ENCODE measurements at regions not wholly inside any gene's neighbourhood (a gene's known extent, or its start where the extent isn't known, plus 50 kb on each side); places are given as distances from the start of the nearest gene placed in this dataset.

DNA sequence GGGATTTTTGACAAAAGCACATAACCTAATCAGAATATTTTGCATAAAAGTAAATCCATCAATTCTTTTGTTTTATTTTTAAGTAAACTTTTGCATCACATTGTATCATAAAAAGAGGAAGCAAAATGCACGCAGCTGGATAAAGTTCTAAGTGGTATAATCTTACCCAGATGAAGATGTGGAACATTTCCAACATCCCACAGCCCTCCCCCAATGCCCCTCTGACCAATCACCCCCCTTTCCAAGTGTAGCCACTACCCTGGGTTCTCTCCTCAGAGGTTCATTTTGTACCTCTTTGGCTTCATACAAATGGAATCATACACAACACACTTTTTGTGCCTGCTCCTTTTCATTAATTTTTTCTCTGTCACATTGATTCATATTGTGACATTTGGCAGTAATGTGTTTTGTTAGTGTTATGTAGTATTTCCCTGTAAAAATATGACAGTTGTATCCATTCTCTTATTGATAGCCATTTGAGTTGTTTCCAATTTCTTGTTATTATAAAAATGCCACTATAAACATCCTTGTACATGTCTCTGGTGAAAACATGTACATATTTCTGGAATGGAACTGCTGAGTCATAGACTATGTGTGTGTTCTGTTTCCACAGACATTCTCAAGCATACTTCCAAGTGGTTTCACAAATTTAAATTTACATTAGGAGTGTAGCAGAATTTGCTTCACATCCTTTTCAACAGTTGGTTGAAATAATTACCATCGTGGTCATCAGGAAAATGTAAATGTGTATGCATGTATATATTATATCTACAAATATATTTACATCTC is 92.9 kb upstream of the SYNDIG1 start:
- DNase-seq, result no peak

DNA sequence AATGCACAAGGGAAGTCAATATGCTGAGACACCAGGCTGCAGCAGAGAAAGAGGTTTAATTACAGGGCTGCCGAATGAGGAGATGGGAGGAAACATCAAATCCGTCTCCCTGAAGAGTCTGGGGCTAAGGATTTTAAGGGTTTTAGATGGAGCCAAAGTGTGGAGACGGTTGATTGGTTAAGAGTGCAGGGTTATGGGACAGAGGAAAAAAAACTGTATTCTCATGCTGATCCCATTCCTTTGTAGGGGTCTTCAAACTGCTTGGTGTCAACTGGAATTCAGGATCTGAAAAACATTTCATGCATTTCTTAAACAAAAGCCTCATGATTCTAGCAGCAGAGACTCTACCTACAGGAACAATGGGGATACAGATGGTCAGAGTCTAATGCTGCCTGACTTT is 96.1 kb upstream of the SYNDIG1 start:
- no peak for DNase-seq

DNA sequence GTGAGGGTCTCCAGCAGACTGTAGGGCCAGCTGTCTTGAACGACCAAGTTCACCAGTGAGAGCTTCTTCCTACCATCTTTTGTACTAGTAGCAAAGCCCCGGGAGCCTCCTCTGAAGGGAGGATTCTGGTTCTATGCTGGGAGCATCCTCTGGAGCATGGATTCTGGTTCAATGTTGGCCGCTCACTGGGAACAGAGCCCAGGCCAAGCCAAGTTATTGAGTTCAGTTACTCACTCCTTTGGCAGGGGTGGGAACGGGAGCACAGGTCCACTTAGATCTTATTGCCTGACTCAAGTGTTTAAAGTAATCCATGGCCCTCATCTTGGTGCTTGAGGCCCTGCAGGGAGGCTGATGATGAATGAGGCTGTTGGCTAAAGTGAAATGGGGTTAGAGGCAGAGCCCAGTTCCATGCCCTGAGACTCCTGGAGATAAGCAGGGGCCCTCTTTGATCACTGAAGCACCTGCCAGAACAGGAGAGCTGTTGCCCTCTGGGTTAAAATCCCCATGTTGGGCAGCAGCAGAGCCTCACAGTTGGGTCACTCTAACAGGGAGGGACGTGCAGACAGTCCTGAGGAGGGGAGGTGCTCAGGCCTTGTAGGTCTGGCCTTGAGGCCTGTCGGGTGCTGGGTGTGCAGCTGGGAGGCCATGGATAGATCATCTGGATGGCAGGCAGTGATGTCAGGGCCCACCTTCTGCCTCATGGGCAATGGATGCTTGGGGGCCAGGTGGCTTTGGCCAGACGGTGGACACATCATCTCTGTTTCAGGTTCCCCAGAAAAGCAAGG is 98.3 kb upstream of the SYNDIG1 start:
- DNase-seq, result no peak

DNA sequence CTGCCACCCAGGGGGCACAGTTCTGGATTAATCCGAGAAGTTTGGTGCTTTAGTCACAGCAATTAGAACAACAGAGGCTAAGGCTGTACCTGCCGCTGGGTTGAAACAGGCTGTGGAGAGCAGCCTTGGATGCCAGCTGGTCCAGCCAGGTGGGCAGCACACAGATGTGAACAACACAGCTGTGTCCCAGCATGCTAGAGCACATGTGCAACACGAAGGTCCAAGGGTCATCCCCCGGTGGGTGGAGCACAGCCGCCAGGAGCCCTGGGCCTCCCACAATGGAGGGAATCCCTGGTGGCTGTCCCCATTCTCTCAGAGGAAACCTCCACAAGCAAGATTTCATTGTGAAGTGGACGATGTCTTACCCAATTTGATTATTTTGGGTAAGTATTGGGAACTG is 99.2 kb upstream of the SYNDIG1 start:
- DNase-seq, result no peak

DNA sequence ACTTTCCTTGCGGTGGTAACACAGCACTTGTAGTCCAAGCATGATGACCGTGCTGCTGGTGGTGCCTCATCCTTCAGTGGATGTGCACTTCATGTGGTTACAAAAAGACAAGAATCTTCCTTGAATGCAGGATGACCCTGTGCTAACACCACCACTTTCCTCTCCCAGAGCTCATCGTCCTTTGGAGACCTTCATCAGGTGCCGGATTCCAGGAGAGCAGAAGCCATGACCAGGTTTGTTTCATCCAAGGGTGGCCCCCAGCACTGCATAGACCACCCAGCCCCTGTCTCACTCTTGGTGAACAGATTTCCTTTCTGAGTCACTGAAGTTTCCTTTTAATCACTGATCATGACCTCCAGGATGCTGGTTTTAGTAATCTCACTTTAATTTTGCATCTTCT is 101.2 kb upstream of the SYNDIG1 start:
- no peak for DNase-seq

DNA sequence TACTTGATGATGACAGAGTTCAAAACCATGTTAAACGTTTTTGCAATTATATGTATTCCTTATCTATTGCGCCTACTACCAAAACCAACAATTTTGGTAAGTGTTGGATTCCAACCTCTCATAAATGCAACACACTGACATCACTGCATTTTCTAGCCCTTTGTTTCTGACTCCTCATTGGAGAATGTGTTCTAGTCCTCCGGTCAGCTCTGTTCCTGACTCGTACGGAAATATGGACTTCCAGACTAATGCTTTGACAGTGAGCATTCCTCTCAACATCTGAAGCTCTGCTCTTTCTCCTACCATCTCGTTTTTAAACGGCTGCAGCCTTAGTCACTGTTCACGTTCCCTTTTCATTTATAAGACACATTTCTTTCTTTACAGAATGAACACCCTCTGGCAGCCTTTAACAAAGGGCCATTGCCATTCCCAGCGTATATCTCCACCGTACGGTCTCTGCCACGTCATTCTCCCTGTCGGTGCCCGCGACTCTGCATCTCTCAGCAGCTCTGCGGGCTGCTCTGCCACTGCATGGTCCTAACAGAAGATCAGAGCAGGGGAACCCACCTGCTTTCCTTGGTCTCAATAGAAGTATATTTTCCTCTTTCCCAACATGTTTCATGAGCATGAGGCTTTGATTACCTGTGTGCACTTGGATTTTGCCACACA is 103.0 kb upstream of the SYNDIG1 start:
- DNase-seq, result no peak

DNA sequence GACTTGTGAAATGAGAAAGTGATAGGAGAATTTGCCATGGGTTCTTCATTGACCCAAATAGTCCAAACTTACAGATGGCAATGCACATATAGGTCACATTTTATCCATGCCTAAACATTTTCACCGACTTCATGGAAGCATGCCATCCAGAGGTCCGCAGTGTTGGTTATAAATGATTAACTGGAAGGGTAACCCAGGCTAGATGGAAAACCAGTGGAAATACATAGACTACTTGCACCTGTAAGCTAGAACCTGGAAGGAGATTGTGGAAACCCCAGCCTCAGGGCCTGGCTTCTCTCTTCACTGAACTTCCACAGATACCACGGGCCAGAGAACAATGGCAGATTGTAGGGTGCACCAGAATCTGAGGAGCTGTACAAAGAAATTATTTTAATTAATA is 103.8 kb upstream of the SYNDIG1 start:
- DNase-seq, result no peak

DNA sequence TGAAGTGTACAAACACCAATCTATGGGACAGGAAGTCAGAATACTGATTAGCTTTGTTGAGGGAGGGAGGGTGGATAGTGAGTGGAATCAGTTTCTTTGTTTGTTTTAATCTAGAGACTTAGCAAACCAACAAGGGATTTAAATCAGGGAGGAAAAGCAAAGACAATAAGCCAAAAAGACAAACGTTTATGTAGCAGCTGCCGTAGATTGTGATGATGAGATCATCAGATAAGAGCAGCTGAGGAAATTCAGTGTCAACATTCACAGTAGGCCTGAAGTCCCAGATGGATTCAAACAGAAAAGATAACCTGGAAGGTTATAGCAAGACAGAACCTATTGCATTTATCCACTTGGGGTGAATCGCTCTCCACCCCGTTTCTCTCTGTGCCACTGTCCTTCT is 104.9 kb upstream of the SYNDIG1 start:
- no peak for DNase-seq

DNA sequence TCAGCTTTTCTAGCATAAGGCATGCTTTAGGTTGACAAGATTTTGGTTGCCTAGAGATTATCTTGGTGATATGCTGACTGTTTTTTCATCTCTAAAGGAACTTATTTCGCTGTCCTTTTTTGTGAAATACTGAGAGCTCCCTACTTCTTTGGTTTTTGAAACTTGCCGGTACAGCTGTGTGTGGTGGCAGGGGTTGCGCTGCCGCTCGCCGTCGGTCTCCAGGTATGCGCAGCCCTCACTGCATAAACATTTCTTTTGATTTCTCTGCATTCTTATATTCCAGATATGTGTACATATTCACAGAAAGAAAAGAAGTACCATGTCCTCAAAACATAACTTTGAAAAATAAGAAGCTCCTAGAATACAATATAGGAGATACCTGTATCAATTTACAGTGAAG is 106.4 kb upstream of the SYNDIG1 start:
- no peak for DNase-seq

DNA sequence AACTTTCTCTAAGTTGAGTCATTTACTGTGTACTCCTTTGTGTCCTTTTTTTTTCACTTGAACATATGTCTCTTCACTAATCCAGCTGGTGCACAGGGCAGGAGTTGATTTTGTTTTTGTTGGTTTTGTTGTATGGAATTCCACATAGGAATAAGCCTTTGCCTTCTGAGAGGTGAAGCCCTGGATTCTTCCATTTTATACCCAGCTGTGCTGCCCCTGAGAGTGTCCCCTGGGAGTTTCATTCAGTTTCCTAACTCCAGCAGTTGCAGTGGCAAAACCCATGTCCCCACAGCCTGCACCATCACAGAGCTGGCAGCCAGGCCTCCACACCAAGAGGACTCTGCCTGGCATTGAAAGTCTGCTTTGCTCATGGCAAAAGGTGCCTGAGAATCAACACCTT is 107.3 kb upstream of the SYNDIG1 start:
- no peak for DNase-seq

DNA sequence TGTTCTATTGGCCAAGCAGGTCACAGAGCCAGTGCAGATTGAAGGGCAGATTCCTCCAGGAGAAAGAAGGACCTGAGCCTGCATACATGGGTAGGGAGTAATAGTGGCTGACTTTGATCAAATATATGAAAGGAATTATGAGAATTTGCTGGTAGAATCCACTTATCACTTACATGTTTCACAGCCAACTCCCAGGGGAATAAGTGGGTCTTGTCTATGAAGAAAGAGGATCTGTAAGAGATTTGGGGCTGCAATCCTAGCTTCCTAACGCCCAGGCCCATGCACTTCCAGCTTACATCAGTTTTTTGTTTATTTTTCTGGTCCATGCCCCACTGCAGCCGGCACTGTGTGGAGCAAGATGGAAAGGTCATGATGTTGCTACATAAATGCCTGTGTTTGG is 107.9 kb upstream of the SYNDIG1 start:
- no peak for DNase-seq

DNA sequence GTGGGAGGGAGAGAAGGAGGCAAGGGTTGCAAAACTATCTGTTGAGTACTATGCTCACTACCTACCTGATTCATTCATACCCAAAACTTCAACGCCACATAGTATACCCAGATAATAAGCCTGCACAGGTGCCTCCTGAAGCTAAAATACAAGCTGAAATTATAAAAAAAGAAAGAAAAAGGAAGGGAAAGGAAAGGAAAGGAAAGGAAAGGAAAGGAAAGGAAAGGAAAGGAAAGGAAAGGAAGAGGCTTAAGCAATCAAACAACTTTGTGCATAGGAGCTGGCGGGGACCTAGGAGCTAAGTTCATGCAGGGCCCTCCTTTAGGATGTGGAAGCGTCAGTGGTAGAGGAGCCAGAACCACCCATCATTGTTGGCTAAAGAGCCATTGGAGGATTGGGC is 108.9 kb upstream of the SYNDIG1 start:
- DNase-seq, result no peak

DNA sequence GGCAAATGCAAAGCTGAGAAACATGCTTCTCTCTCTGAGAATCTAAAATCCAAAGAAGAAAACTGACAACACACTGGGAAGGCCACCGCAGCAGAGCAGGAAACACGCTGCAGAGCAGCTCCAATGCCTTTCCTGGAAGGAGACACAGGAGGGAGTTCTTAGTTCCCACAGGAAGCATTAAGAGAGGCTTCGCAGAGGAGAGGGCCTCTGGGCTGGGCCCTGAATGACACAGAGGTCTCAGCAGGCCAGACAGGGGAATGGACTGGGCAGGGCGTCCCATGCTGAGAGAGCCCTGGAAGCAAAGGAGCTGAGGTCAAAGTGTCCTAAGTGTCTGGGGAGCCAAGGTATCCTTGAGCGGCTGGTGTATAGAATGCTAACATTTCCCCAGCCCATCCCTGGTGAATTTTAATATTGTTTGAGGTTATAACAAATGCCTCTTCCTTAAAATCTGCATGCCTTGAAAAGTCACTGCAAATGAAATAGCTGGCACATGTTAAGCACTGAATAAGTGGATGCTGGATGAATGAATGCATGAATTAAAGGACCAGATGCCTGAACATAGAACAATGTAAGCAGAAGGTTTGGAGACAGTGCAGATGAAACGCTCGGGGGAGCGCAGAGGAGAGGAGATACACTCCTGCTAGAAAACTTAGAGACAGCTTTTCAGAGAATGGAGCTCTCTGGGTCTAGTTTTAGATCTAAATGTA is 110.0 kb upstream of the SYNDIG1 start:
- DNase-seq, result no peak

DNA sequence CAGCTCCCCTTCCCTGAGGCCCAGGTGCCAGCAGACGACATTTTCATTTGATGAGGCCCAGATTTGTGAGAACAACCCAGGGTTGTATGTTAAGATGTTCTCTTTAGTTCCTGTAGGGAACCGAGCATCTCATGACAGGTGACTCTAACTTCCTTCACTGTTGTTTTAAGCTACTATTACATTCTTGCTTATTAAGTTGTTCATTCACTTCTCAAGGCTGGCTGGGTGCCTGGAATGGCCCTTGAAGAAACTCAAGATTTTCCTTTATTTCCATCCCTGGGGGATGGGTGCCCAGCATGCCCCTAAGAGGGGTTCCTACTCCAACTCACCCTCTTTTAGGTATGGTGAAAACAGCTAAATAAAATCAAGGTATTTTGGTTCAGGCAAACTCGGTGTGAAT is 111.5 kb upstream of the SYNDIG1 start:
- no peak for DNase-seq

DNA sequence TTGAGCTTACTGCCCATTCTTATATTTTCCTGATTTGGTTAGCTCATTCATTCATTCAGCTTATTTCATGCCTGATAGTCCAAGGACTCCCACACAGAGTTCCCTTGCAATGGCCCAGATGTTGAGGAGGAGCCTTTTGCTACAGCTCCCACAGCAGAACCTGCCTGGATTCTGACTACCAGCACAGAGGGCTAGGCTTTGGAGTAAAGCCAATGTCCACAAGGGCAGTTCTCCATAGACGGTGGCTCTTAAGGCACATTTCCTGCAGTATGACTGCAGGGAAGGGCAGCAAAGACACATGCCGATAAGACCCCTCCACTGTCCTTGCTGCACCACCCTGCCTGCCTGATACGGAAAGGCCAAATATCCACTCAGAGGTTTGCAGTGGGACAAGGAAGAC is 112.3 kb upstream of the SYNDIG1 start:
- DNase-seq, result no peak

DNA sequence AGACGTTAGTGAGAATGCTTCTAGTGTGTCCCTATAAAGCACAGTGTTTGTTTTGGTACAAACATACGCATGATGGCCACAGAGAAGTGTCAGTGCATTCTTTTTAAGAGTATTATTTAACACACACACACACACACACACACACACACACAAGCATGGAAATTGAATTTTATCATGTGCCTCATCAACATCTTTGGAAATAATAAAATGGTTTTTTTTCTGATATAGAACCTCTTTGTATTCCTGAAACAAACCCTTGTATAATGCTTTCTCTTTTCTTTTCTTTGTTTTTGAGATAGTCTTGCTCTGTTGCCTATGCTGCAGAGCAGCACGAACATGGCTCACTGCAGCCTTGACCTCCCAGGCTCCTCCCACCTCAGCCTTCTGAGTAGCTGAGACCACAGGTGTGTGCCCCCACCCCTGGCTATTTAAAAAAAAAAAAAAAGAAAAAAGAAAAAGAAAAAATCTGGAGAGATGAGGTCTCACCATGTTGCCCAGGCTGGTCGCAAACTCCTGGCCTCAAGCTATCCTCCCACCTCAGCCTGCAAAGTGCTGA is 116.2 kb upstream of the SYNDIG1 start:
- DNase-seq, result no peak

DNA sequence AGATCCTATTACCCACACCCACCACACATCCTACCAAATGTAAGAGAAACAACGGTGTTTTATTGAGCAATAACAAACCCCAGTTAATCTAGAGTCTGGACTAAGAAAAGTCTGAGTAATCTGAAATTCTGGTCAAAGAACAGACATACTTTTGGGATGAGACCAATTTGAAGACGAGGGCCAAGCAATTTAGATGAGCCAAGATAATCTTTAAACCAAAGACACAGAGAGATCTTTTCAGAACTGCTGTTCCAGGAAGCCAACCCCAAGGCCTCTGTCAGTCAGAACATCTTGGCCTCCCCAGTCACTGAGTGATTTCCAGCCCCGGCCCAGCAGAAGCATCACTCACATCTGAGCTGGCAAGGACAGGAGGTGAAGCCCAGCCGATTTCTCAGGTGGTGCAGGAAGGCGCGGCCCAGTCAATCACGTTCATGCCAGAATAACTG is 118.5 kb upstream of the SYNDIG1 start:
- no peak for DNase-seq

DNA sequence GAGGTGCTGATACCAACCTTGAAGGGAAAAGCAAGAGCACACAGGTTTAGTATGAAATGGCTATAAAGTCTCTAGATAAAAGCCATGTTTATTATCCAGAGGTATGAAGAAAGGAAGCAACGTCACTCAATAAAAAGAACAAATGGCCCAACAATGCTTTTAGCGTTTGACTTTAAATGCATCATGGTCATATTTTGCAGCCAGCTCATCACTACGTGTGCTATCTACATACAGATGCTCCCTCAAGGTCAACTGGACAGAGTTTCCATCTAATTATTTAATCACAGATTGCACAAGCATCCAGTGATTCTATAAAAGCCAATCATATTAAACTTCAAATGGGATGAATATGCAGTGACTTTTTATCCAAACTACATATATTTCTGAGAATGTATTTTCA is 127.6 kb upstream of the SYNDIG1 start:
- DNase-seq, result no peak

DNA sequence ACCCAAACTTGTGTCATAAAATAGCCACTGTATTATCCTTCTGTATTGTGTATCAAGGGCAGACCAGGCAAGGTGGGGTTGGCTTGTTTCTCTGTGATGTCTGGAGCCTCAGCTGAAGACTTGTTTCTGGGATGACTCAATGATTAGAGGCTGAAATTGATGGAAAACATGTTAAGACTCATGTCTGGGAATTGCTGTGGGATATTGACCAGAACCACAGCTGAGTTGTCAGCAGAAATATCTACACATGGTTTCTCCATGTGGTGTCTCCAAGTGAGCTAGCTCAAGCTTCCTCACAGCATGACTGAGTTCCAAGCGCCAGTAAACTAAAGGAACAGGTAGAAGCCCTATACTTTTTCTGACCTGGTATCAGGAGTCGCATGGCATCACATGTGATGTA is 128.5 kb upstream of the SYNDIG1 start:
- DNase-seq, result no peak

DNA sequence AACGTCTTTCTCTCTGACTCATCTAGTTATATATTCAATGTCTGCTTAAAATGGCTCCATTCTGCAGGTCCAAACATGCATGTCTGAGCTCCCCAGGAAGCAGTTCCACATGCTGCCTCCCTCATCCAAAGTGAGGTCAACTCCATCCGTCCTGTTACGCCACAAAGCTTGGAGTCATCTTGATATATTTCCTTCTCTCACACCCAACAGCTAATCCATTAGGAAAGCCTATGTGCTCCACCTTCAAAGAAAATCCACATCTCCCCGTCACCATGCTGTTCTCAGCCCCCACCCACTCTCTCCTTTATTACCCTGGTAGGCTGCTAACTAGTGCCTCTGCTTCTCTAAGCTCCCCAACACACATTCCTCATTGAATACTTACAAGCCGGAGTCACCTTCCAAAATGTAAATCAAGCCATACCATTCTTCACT is 130.2 kb upstream of the SYNDIG1 start:
- DNase-seq, result no peak

DNA sequence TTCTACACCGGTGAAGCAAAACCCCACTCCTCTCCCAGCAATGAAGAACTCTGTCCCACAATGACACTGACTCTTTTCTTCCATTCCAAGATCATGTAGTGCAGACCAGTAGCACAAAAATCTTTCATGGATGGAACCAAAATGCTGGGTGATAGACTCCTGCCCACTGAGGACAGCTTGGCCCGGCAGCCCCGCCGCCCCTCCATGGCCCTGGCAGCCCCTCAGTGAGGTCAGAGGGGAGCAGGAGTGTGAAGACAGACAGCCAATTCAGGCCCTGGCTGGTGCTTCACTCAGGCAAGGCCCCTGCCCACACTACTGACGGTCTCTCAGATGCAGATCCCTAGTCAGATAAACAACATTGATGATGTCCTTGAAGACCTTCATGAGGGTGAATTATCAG is 131.9 kb upstream of the SYNDIG1 start:
- DNase-seq, result no peak

DNA sequence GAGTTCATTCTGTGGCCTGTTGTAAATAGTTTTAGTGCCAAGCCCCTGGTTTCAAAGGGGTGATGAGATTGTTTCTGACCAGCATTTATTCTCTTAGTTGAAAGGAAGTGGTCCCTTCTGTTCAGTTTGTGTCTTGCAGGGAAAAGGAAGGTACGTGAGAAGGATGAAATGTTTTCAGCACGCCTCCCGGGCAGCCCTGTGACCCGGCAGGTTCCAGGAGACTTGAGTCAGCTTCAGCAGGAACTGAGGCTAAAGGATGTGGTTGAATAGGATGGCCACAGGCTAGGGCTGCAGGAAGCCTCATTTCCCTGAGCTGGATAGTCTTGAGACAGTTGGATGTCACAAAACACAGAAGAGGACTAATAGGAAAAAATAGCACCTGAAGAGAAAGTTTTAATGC is 132.4 kb upstream of the SYNDIG1 start:
- DNase-seq, result no peak

DNA sequence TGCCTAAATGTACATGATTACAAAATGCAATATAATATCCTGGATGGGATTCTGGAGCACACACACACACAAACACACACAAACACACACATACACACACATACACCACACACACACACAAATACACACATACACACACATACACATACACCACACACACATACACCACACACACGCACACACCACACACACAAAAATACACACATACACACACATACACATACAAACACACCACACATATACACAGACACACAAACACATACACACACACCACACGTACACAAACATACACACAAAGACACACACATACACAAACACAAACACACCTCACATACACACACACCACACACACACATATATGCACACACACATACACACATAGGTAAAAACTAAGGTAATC is 134.6 kb upstream of the SYNDIG1 start:
- no peak for DNase-seq
